ENCODE measurements at regions not wholly inside any gene's neighbourhood (a gene's known extent, or its start where the extent isn't known, plus 50 kb on each side); places are given as distances from the start of the nearest gene placed in this dataset.

- Histone ChIP-seq H3K4me1 (no peaks in the 10 kb centered on the region), H3K27ac (no peak overlapping the region), H3K4me2 (ENCODE audit: low read length) (no peak overlapping the region), H3K9ac (no peak overlapping the region), H3K9me3 (ENCODE audit: control insufficient read depth, low read length) (no peaks in the 10 kb centered on the region), H2AFZ (no peak overlapping the region), H3K4me3 (ENCODE audit: low read depth, low read length) (no peak overlapping the region), H3K79me2 (no peaks in the 10 kb centered on the region), H3K27me3 (ENCODE audit: control insufficient read depth, insufficient read depth, low read length) (no peaks in the 10 kb centered on the region), H3K36me3 (ENCODE audit: control insufficient read depth, insufficient read depth, low read length) (no peaks in the 10 kb centered on the region)
- TF ChIP-seq CTCF (IDR thresholded peaks at IDR 0.05), result no peak
These were observed 2017.3 kb downstream of the LRRC4C start for GRCh38 chr11:39442177-39442576.

GRCh38 chr11:39435641-39436040, 2023.8 kb downstream of the LRRC4C start:
- H2AFZ ChIP-seq, result no peak overlapping the region
- H3K27ac ChIP-seq, result peak overlapping the region; percentile 51
- H3K36me3 ChIP-seq (ENCODE audit: control insufficient read depth, insufficient read depth, low read length), result no peaks in the 10 kb centered on the region
- no peaks in the 10 kb centered on the region for H3K9me3 ChIP-seq (ENCODE audit: control insufficient read depth, low read length)
- H3K4me2 ChIP-seq (ENCODE audit: low read length), result no peak overlapping the region
- H3K4me1 ChIP-seq, result no peaks in the 10 kb centered on the region
- no peak for TF ChIP-seq CTCF (IDR thresholded peaks at IDR 0.05)
- H3K9ac ChIP-seq, result no peak overlapping the region
- H3K79me2 ChIP-seq, result no peaks in the 10 kb centered on the region
- no peak overlapping the region for H3K4me3 ChIP-seq (ENCODE audit: low read depth, low read length)
- H3K27me3 ChIP-seq (ENCODE audit: control insufficient read depth, insufficient read depth, low read length), result no peaks in the 10 kb centered on the region

- TF ChIP-seq CTCF (IDR thresholded peaks at IDR 0.05), result no peak
These were observed 2025.0 kb downstream of the LRRC4C start for GRCh38 chr11:39434466-39434865.

GRCh38 chr11:39432929-39433328, 2026.5 kb downstream of the LRRC4C start:
- H3K4me2 ChIP-seq (ENCODE audit: low read length), result no peak overlapping the region
- H3K36me3 ChIP-seq (ENCODE audit: control insufficient read depth, insufficient read depth, low read length), result no peaks in the 10 kb centered on the region
- H3K27ac ChIP-seq, result no peak overlapping the region
- no peak overlapping the region for H3K9ac ChIP-seq
- H3K79me2 ChIP-seq, result no peaks in the 10 kb centered on the region
- no peaks in the 10 kb centered on the region for H3K4me1 ChIP-seq
- no peak overlapping the region for H3K4me3 ChIP-seq (ENCODE audit: low read depth, low read length)
- no peak overlapping the region for H2AFZ ChIP-seq
- TF ChIP-seq CTCF (IDR thresholded peaks at IDR 0.05), result no peak
- H3K9me3 ChIP-seq (ENCODE audit: control insufficient read depth, low read length), result no peaks in the 10 kb centered on the region
- no peaks in the 10 kb centered on the region for H3K27me3 ChIP-seq (ENCODE audit: control insufficient read depth, insufficient read depth, low read length)

More at GRCh38 chr11:39434466-39434865, 2025.0 kb downstream of the LRRC4C start:
- Histone ChIP-seq H3K27me3 (ENCODE audit: control insufficient read depth, insufficient read depth, low read length) (no peaks in the 10 kb centered on the region), H3K4me2 (ENCODE audit: low read length) (no peak overlapping the region), H3K4me1 (no peaks in the 10 kb centered on the region), H3K9ac (no peak overlapping the region), H3K9me3 (ENCODE audit: control insufficient read depth, low read length) (no peaks in the 10 kb centered on the region), H3K36me3 (ENCODE audit: control insufficient read depth, insufficient read depth, low read length) (no peaks in the 10 kb centered on the region), H3K4me3 (ENCODE audit: low read depth, low read length) (no peak overlapping the region), H2AFZ (peak overlapping the region; percentile 1), H3K27ac (peak overlapping the region; percentile 27), H3K79me2 (no peaks in the 10 kb centered on the region)

- Histone ChIP-seq H3K9me3 (ENCODE audit: control insufficient read depth, low read length) (no peaks in the 10 kb centered on the region), H3K4me1 (no peaks in the 10 kb centered on the region), H3K4me3 (ENCODE audit: low read depth, low read length) (no peak overlapping the region), H3K9ac (no peak overlapping the region), H3K36me3 (ENCODE audit: control insufficient read depth, insufficient read depth, low read length) (no peaks in the 10 kb centered on the region), H3K4me2 (ENCODE audit: low read length) (no peak overlapping the region), H3K79me2 (no peaks in the 10 kb centered on the region), H3K27me3 (ENCODE audit: control insufficient read depth, insufficient read depth, low read length) (no peaks in the 10 kb centered on the region), H2AFZ (no peak overlapping the region), H3K27ac (no peak overlapping the region)
- TF ChIP-seq CTCF (IDR thresholded peaks at IDR 0.05), result no peak
These were observed 2034.2 kb downstream of the LRRC4C start for GRCh38 chr11:39425226-39425625.
